Adrenal gland (tissue), 9 donors: ENCODE measurements at regions not wholly inside any gene's neighbourhood (a gene's known extent, or its start where the extent isn't known, plus 50 kb on each side); places are given as distances from the start of the nearest gene placed in this dataset.
A peak's percentile ranks its signal among the peaks of the same experiment; 100 is the strongest.

Experiments used
- DNase-seq, 7 donors: peaks; one replicate each; pipeline ENCODE4 v3.0.0-alpha.2; 2019 to 2020
- H3K27ac ChIP-seq, 5 donors: fragments of 200-600 bp; sonication (generic) in 4 of 5; 1 replicate in 3 of 5; 2 replicates in 2 of 5; pipeline versions ENCODE4 v1.5.1 to v1.8.0; 2016 to 2020; ENCODE audit warnings: mild to moderate bottlenecking in 1 of 5
- H3K27me3 ChIP-seq: fragments of 200-600 bp; 2 replicates; pipeline ENCODE4 v1.8.0; 2021
- H3K36me3 ChIP-seq, 2 donors: fragments of 200-600 bp; replicated peaks in 1 of 2; 1 replicate in 1 of 2; 2 replicates in 1 of 2; pipeline versions ENCODE4 v1.5.1 to v1.8.0; 2018 to 2022
- H3K4me1 ChIP-seq, 2 donors: fragments of 200-600 bp; replicated peaks in 1 of 2; 1 replicate in 1 of 2; 2 replicates in 1 of 2; pipeline versions ENCODE4 v1.5.1 to v1.8.0; 2018 to 2021
- H3K4me3 ChIP-seq, 4 donors: fragments of 200-600 bp; sonication (generic) in 3 of 4; one replicate each; pipeline ENCODE4 v1.5.1; 2016 to 2018
- H3K9me3 ChIP-seq, 3 donors: fragments of 200-600 bp; sonication (generic) in 1 of 3; replicated peaks in 1 of 3; 1 replicate in 2 of 3; 2 replicates in 1 of 3; pipeline versions ENCODE4 v1.5.1 to v1.8.0; 2016 to 2021
- POLR2A ChIP-seq, 2 donors: fragments of 450-650 bp; IDR thresholded peaks; one replicate each; pipeline ENCODE4 v1.6.1; 2017; ENCODE audit warnings: antibody characterized with exemption in 2 of 2, mild to moderate bottlenecking in 2 of 2, moderate library complexity in 1 of 2
- WGBS, 4 donors: extraction: QIAGEN DNeasy Blood & Tissue Kit in 2 of 4; methylation state at CpG; one replicate each; pipeline versions ENCODE4 v1.1.5 to v1.1.7; 2013 to 2017; 5-methylcytosine and 5-hydroxymethylcytosine counted together
- intact Hi-C, 2 donors: fragments of 100-400 bp; cut with DNase I; formaldehyde crosslinking; loops; one replicate each; pipeline versions ENCODE4 v1.14.1 to v1.15.0; 2022 to 2023
- TF ChIP-seq, protein P1 (sequence below), 6 experiments: fragments of 450-650 bp in 4 of 6; fragments of 200-600 bp in 2 of 6; sonication (generic) in 1 of 6; IDR thresholded peaks; 1 replicate in 5 of 6; 2 replicates in 1 of 6; pipeline versions ENCODE4 v1.5.1 to v1.8.0; 2016 to 2021; ENCODE audit warnings: antibody characterized with exemption in 6 of 6, mild to moderate bottlenecking in 2 of 6, moderate library complexity in 1 of 6
- donor health status: healthy with polysubstance abuse.
- donor health status: Bipolar disorder and iron deficiency.
- donor health status: DM: yes; HTN: yes; CAD: no.
- donor health status: DM: no; HTN: no; CAD: no.
- donor health status: DM: no; HTN: no; CAD: no.

DNA sequence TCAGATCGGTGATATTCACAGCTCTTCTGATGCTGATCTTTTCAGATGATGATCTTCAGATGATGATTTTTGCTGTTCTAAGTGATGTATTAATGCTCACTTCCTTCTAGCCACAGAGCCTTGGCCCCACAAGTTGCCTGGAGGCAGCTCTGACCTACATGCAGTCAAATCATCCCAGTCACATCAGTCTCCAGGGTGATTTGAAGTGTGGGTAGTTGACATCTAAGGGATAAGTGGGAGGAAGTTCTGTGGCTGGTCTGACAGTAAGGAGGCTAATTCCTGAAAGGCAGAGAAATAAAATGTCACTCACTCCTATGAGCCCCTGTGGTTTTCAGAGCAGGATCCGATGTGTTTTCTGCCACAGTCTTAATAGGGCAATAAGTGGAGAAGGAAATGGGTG, 79.8 kb upstream of the RPL34 start:
- WGBS, 4 donors: 49 to 76% (median 64%) methylated on average over 2 of the region's 2 CpGs
- H3K9me3 ChIP-seq: no peaks in the 10 kb centered on the region
- intact Hi-C loops: no loop called here
- no peak overlapping the region for H3K4me3 ChIP-seq
- TF ChIP-seq POLR2A (IDR thresholded peaks at IDR 0.05): no peak
- TF ChIP-seq, protein P1, sequence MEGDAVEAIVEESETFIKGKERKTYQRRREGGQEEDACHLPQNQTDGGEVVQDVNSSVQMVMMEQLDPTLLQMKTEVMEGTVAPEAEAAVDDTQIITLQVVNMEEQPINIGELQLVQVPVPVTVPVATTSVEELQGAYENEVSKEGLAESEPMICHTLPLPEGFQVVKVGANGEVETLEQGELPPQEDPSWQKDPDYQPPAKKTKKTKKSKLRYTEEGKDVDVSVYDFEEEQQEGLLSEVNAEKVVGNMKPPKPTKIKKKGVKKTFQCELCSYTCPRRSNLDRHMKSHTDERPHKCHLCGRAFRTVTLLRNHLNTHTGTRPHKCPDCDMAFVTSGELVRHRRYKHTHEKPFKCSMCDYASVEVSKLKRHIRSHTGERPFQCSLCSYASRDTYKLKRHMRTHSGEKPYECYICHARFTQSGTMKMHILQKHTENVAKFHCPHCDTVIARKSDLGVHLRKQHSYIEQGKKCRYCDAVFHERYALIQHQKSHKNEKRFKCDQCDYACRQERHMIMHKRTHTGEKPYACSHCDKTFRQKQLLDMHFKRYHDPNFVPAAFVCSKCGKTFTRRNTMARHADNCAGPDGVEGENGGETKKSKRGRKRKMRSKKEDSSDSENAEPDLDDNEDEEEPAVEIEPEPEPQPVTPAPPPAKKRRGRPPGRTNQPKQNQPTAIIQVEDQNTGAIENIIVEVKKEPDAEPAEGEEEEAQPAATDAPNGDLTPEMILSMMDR (IDR thresholded peaks at IDR 0.05): no peak
- no peak for DNase-seq
- H3K4me1 ChIP-seq: no peaks in the 10 kb centered on the region
- no peaks in the 10 kb centered on the region for H3K27me3 ChIP-seq
- no peaks in the 10 kb centered on the region for H3K36me3 ChIP-seq
- H3K27ac ChIP-seq: no peak overlapping the region

DNA sequence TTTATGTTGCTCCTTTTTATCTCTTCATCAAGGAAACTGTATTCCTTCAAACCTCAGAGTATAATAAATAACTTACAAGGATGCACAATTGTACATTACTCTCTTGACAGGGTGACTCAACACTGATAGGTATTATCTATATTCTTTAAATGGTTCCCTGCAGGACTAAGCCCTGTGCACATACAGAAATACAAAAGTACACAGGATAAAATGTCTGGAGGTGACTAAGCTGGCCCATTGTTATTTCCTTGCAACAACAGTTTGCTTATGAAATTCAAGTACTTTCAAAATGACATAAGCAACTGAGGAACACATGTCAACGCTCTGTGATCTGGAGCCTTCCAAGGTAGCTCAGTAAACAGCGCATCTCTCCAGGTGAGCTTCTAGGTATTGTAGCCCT, 83.8 kb upstream of the RPL34 start:
- H3K36me3 ChIP-seq: no peaks in the 10 kb centered on the region
- intact Hi-C loops: no loop called here
- H3K27ac ChIP-seq: no peak overlapping the region
- H3K9me3 ChIP-seq: no peaks in the 10 kb centered on the region
- DNase-seq: no peak
- no peak overlapping the region for H3K4me3 ChIP-seq
- no peaks in the 10 kb centered on the region for H3K4me1 ChIP-seq
- no peak for TF ChIP-seq POLR2A (IDR thresholded peaks at IDR 0.05)
- TF ChIP-seq, protein P1 (IDR thresholded peaks at IDR 0.05): no peak
- 83 to 94% (median 92%) methylated on average over 2 of the region's 2 CpGs for WGBS, 4 donors
- no peaks in the 10 kb centered on the region for H3K27me3 ChIP-seq

DNA sequence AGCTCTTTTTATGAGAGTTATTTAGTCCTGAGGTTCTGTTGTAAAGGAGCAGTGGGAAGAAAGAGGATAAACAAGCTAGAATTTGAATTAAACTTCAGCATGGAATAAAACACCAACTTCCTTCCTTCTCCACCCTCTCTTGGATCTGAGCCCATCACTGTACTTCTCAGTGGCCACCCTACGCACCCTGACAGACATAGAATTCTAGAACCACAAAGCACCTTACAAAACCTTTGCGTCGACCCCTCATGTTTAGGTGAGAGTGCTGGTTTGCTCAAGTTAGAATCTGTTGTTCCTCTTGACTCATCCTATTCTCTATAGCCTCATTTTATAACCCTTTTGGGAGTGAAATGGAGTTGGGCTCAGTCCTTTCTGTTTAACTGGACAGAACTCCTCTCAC, 84.6 kb upstream of the RPL34 start:
- WGBS, 4 donors: 53 to 69% (median 59%) methylated on average over 3 of the region's 3 CpGs
- no peak overlapping the region for H3K27ac ChIP-seq
- H3K4me1 ChIP-seq: no peaks in the 10 kb centered on the region
- no peak overlapping the region for H3K4me3 ChIP-seq
- DNase-seq: no peak
- H3K36me3 ChIP-seq: no peaks in the 10 kb centered on the region
- TF ChIP-seq, protein P1 (IDR thresholded peaks at IDR 0.05): no peak
- TF ChIP-seq POLR2A (IDR thresholded peaks at IDR 0.05): no peak
- intact Hi-C loops: no loop called here
- H3K9me3 ChIP-seq: no peaks in the 10 kb centered on the region
- no peaks in the 10 kb centered on the region for H3K27me3 ChIP-seq

DNA sequence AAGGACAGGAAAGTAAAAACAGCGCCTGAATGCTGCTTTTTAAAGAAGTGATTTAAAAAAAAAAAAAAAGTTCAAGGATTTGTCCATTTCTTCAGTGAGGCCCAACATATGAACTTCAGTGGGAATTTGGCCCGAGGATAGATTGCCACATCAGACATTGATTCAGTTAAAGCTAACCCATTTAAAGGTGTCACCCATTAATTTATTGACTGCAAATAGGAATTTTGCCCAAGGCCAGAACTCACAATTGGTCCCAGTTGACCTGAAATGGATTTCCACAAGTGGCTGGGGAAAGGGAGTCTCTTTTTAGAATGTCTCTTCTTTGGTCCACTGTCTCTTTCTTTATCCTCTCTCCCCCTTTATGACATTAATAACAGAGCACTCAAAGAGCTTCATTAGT, 86.5 kb upstream of the RPL34 start:
- Histone ChIP-seq H3K9me3 (no peaks in the 10 kb centered on the region), H3K27me3 (no peaks in the 10 kb centered on the region), H3K4me1 (no peaks in the 10 kb centered on the region), H3K27ac (no peak overlapping the region), H3K4me3 (no peak overlapping the region), H3K36me3 (no peaks in the 10 kb centered on the region)
- WGBS, 4 donors: 35 to 38% (median 36%) methylated on average over 2 of the region's 2 CpGs
- DNase-seq: peak in 2 of 7 donors; percentile 7 to 29
- TF ChIP-seq, protein P1 (IDR thresholded peaks at IDR 0.05): no peak
- no peak for TF ChIP-seq POLR2A (IDR thresholded peaks at IDR 0.05)
- intact Hi-C loops: no loop called here
